Mucosa of descending colon (tissue), 3 donors: ENCODE measurements at regions not wholly inside any gene's neighbourhood (a gene's known extent, or its start where the extent isn't known, plus 50 kb on each side); places are given as distances from the start of the nearest gene placed in this dataset.
"Not testable (repeated sequence)": the region's sequence is repeated elsewhere in the genome, so short reads cannot be mapped to it uniquely, and the experiment has no call there.

ENCODE experiments used
- ATAC-seq: fragments of 200-7000 bp; cut with Tn5 transposase; one replicate; pipeline ENCODE4 v1.9.1; 2020; ENCODE audit warnings: mild to moderate bottlenecking, moderate library complexity
- DNase-seq, 3 donors: peaks; one replicate each; pipeline ENCODE4 v3.0.0-alpha.2; 2020
- H3K36me3 ChIP-seq: fragments of 200-600 bp; one replicate; pipeline ENCODE4 v1.8.0; 2021; ENCODE audit warnings: low read depth, mild to moderate bottlenecking
- H3K4me1 ChIP-seq: fragments of 200-600 bp; one replicate; pipeline ENCODE4 v1.8.0; 2021; ENCODE audit warnings: low read depth, mild to moderate bottlenecking
- H3K4me3 ChIP-seq: fragments of 200-600 bp; one replicate; pipeline ENCODE4 v1.8.0; 2021; ENCODE audit warnings: mild to moderate bottlenecking
- H3K9me3 ChIP-seq: fragments of 200-600 bp; one replicate; pipeline ENCODE4 v1.8.0; 2021; ENCODE audit warnings: mild to moderate bottlenecking
- CTCF ChIP-seq: fragments of 200-600 bp; IDR thresholded peaks from one replicate; pipeline ENCODE4 v1.8.0; 2022; ENCODE audit warnings: antibody characterized with exemption, mild to moderate bottlenecking
- intact Hi-C, 2 donors: fragments of 100-400 bp; cut with DNase I in 1 of 2; cut with micrococcal nuclease in 1 of 2; formaldehyde crosslinking; loops; one replicate each; pipeline versions ENCODE4 v1.11.0 to v1.11.1; 2022; cut with DNase I, micrococcal nuclease
- donor health status: DM: no; HTN: no; CAD: no; lungs with moderate emphysema.
- donor health status: DM: no; HTN: no; CAD: no.
- donor health status: DM: no; HTN: yes; CAD: no.

- Histone ChIP-seq H3K9me3 (peaks cover 3% of the 10 kb centered on the region), H3K4me3 (no peak overlapping the region), H3K36me3 (no peaks in the 10 kb centered on the region), H3K4me1 (no peaks in the 10 kb centered on the region)
- intact Hi-C loops: no loop called here
- no peak for DNase-seq
- ATAC-seq: no peak
- TF ChIP-seq CTCF: no peak
Measured at GRCh38 chr4:151489462-151490203, 80.7 kb downstream of the FHIP1A start.

- ATAC-seq, H3K4me1 ChIP-seq, H3K9me3 ChIP-seq, DNase-seq, H3K36me3 ChIP-seq, intact Hi-C loops, H3K4me3 ChIP-seq: not testable (repeated sequence)
Measured at GRCh38 chr4:151495612-151496011, 86.6 kb downstream of the FHIP1A start.

GRCh38 chr4:151511548-151511947 lies 102.6 kb downstream of the FHIP1A start:
- ATAC-seq, DNase-seq, H3K36me3 ChIP-seq, H3K4me3 ChIP-seq, intact Hi-C loops, H3K4me1 ChIP-seq, H3K9me3 ChIP-seq: not testable (repeated sequence)

- Histone ChIP-seq H3K36me3 (no peaks in the 10 kb centered on the region), H3K4me3 (no peak overlapping the region), H3K4me1 (no peaks in the 10 kb centered on the region), H3K9me3 (no peaks in the 10 kb centered on the region)
- intact Hi-C loops: no loop called here
- ATAC-seq (peak; percentile 11), DNase-seq (no peak)
- TF ChIP-seq CTCF: no peak
Measured at GRCh38 chr4:151517896-151518295, 108.9 kb downstream of the FHIP1A start.

GRCh38 chr4:151518359-151518758 lies 109.4 kb downstream of the FHIP1A start:
- DNase-seq: no peak
- H3K9me3 ChIP-seq: no peaks in the 10 kb centered on the region
- no peak for ATAC-seq
- no peaks in the 10 kb centered on the region for H3K4me1 ChIP-seq
- no peak for TF ChIP-seq CTCF
- no peak overlapping the region for H3K4me3 ChIP-seq
- intact Hi-C loops: no loop called here
- no peaks in the 10 kb centered on the region for H3K36me3 ChIP-seq

GRCh38 chr4:151519728-151520415 lies 110.9 kb downstream of the FHIP1A start:
- H3K9me3 ChIP-seq: no peaks in the 10 kb centered on the region
- no peaks in the 10 kb centered on the region for H3K4me1 ChIP-seq
- no peak for TF ChIP-seq CTCF
- intact Hi-C loops: no loop called here
- no peak for DNase-seq
- no peaks in the 10 kb centered on the region for H3K36me3 ChIP-seq
- no peak for ATAC-seq
- H3K4me3 ChIP-seq: no peak overlapping the region
